NOMO-1 (cell line): ENCODE measurements at regions not wholly inside any gene's neighbourhood (a gene's known extent, or its start where the extent isn't known, plus 50 kb on each side); places are given as distances from the start of the nearest gene placed in this dataset.
"Not testable (repeated sequence)": the region's sequence is repeated elsewhere in the genome, so short reads cannot be mapped to it uniquely, and the experiment has no call there.

Experiments
- DNase-seq, 2 experiments: peaks; one replicate each; lab custom pipeline; 2025; ENCODE audit not compliant: unreplicated experiment in 2 of 2; lab: John Stamatoyannopoulos, UW

- DNase-seq: no peak
Observed at GRCh38 chr12:16891673-16892072, 285.7 kb upstream of the LMO3 start.

- DNase-seq: no peak
Observed at GRCh38 chr12:16884819-16885218, 278.9 kb upstream of the LMO3 start.

GRCh38 chr12:16884056-16884455 is 278.1 kb upstream of the LMO3 start:
- DNase-seq: no peak

DNA sequence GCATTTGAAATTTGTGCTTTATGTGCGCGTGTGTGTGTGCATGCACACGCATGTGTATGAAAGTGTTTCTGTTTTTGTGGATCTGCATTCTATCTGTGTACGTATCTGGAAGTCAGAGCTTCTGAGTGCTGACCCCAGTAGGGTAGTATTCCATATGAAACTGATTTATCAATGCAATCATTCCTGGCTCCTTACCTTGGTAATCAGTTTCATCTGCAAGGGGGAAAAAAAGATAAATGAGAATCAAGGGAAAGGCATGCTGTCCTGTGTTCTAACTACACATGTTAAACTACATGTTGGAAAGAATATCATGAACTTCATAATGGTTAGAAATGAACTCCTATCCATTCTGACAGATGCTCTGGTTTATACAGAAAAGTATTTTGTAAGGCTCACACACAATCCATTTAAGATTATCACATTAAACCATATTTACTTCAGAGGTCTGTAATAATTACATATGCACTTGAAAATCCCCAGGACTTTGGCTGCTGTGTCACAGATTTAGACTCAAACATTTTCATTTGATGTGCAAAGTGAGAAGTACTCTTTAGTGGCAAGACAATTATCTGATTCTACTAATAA is 276.1 kb upstream of the LMO3 start:
- no peak for DNase-seq

DNA sequence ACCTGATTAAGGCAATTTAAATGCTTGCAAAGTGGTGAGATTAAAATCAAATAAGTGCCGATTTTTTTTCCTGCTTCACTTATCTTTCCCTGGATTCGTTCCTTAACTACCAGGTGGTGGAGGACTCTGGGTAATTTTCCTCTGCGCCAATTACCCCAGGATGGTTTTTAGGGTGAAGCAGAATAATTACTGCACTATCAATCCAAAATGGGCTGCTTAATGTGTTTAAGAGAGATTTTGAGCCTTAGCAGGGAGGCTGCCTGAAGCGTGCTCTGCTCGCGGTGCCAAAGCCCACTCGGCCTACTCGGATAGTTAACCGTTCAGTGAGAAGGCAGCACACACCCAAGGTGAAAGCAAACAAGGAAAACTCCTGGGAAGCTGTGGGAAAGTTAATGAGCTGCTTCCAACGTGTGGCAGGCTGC is 274.9 kb upstream of the LMO3 start:
- DNase-seq: no peak

DNA sequence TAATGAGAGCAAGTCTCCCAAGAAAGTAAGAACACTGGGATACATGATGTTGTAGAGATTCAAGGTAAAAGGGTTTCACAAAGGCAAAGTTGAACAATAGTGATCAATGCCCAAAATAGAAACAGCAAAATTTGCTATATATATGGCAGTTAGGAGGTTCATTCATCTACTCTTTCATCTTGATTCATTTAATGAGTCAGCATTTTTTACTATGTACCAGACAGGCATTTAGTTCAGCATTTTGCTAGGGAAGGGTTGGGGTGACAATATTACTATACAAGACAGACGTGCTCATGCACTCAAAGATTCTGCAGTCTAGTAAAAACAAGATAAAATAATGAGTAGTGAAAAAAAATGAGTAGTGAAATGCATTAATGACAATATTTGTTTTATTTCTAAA is 264.9 kb upstream of the LMO3 start:
- DNase-seq: no peak

- no peak for DNase-seq
Observed at GRCh38 chr12:16863742-16864141, 257.8 kb upstream of the LMO3 start.

GRCh38 chr12:16857456-16857923 is 251.5 kb upstream of the LMO3 start:
- peak; percentile 46 to 72 for DNase-seq

DNA sequence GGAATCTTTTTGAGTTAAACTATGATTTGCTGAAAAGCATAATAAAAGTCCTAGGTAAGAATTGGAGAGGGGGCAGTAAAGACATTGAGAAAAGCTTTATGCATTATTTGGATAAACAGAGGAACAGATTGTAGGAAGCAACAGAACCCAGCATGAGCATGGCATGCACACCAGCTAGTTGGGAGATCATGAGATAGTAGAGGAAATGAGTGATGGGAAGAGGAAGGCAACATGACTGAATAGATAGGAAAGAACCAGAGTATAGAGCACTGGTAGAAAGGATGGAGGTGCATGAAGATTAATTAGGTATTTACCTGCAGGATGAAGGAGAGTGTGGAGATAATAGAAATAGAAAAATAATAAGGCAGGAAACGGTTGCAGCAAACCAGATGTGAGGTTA is 248.5 kb upstream of the LMO3 start:
- DNase-seq: no peak

DNA sequence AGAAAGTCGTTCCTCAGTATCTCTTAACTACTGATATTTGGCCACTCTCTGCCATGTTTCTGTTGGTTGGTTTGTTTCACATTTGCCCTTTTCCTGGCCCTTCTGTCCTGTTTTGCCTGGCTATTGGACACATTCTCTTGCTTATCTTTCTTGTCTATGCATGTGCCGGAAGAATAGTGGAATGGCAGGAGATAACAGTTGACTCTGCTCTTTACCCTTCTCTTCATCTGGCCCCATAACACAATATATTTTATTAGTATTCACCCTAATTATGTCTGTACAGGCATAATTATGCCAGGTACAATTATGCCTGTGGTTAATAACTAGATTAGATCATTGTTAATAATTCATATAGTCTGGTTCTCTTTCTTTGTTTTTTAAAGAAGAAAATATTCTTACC is 243.5 kb upstream of the LMO3 start:
- no peak for DNase-seq

DNA sequence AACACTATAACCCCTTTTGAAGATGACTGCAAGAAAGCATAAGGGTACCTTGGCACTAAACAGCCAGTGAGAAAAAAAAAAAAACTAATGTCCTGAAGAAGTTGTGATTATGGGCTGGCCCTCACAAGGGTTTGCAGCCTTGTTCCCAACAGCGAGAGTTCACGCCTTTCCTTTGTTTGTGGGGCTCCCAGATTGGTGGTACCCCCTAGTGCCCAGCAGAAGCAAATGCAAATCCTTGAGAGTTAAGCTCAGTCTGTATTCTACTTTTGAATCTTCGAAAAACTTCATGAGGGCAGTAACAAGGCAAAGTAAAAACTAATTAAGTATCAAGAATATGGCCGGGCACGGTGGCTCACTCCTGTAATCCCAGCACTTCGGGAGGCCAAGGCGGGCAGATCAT is 238.9 kb upstream of the LMO3 start:
- no peak for DNase-seq

- DNase-seq: no peak
Observed at GRCh38 chr12:16833376-16834015, 227.5 kb upstream of the LMO3 start.

GRCh38 chr12:16828891-16829290 is 222.9 kb upstream of the LMO3 start:
- DNase-seq: no peak

GRCh38 chr12:16807731-16808130 is 201.8 kb upstream of the LMO3 start:
- DNase-seq: no peak

- DNase-seq: no peak
Observed at GRCh38 chr12:16796168-16796567, 190.2 kb upstream of the LMO3 start.

DNA sequence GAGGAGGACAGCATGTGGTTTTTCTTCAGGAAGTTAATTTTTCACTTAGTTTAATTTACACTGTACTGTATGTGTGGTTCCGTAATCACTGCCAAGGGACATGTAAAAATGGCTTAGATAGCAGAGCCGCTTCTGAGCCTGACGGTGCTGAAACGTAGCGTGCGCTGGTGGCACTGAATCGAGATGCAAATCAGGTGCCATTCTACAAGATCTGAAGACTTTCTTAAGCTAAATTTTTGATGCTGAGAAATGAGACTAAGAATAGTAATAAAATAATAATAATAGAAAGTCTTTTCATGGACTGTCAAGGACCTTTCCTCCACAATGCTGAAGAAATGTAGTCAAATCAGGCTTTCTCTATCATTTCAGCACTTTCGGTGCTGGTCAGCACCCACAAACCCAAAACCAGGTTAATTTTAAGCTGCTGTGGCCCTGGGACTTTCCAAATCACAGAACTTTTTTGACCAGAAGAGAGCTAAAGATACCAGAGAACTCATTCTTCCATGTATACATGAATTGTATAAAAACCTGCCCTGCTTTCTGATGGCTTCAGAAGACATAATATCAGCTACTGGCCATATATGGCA is 183.3 kb upstream of the LMO3 start:
- no peak for DNase-seq

DNA sequence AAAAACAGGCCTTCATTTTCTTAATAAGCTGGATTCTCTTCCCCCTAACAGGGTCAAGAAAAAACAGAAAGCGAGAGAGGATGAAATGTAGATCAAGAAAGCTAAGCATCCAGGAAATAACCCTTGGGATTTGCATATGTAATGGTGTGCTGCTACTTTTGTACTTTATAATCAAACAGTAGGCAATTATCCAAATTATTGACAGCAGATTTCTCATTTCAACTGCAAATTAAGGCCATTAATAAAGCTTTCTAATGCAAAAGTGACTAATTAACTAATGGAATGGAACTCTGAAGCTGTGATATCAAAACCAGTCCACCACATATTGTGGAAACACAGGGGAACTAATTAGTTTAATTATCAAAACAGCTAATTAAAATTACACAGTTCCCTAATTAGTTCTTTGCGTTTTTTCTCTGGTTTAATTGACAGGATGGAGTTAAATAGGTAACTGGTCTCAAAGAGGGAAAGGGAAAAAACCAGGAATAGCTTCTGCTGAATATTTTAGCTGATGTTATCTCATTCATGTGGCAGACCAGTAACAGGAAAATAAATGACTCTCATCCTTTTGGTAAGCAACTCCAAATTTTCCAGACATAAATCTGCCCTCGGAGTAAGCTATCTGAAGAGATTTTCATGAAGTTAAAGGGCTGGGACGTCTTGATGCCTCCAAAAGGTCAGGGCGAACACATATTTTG is 182.7 kb upstream of the LMO3 start:
- no peak for DNase-seq

- DNase-seq: no peak
Observed at GRCh38 chr12:16785953-16786352, 180.0 kb upstream of the LMO3 start.

GRCh38 chr12:16785524-16785923 is 179.6 kb upstream of the LMO3 start:
- no peak for DNase-seq

DNA sequence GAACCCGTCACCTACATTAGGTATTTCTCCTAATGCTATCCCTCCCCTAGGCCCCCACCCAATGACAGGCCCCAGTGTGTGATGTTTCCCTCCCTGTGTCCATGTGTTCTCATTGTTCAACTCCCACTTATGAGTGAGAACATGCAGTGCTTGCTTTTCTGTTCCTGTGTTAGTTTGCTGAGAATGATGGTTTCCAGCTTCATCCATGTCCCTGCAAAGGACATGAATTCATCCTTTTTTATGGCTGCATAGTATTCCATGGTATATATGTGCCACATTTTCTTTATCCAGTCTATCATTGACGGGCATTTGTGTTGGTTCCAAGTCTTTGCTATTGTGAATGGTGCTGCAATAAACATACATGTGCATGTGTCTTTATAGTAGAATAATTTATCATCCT is 163.2 kb upstream of the LMO3 start:
- DNase-seq: not testable (repeated sequence)

- peak; percentile 61 to 88 for DNase-seq
Observed at GRCh38 chr12:16766736-16767135, 160.8 kb upstream of the LMO3 start.

- DNase-seq: no peak
Observed at GRCh38 chr12:16763901-16764300, 157.9 kb upstream of the LMO3 start.
